NCI-H82 treated with DMSO at 0.1 percent for 48 hours (cell line): ENCODE measurements at regions not wholly inside any gene's neighbourhood (a gene's known extent, or its start where the extent isn't known, plus 50 kb on each side); places are given as distances from the start of the nearest gene placed in this dataset.

ENCODE experiments used
- DNase-seq: peaks from one replicate; lab custom pipeline; 2025; ENCODE audit not compliant: unreplicated experiment; lab: John Stamatoyannopoulos, UW

DNA sequence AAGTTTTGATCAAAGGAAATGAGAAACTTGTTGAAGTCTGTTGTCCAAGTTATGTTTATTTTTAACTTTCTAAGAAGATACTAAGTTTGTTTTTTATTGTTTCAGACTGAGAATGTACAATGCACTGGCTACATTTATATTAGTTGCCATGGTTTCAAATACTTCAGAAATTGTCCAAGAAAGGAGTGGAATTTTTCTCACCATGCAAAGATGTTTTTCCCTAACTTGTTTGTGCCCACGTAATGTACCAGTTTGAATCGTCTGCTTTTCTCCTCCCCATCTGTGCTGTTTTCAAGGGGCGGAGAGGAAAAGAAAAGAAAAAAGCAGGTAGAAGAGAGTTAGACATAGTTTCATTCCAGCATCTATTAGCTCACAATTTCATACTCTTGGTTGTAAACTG lies 407.0 kb downstream of the KCTD16 start:
- DNase-seq = no peak

DNA sequence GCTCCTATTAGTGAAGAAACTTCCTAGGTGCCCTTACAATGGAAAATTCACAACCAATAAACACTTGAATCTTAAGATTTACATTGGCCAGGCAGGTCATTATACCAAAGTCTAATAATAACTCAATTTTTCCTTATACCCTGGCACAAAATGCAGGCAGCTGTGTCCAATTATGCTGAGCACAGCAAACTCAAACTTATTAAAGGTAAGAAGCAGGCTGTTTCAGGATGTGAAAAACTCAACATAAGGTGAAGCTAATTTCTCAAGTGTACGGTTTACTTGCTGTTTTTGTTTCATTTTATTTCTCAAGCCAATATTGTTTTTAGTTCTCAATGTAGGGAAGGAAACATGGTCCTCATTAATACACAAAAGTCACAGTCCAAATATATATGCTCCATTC lies 405.1 kb downstream of the KCTD16 start:
- no peak for DNase-seq

- DNase-seq = no peak
Observed at GRCh38 chr5:144567421-144567780, 396.7 kb downstream of the KCTD16 start.

DNA sequence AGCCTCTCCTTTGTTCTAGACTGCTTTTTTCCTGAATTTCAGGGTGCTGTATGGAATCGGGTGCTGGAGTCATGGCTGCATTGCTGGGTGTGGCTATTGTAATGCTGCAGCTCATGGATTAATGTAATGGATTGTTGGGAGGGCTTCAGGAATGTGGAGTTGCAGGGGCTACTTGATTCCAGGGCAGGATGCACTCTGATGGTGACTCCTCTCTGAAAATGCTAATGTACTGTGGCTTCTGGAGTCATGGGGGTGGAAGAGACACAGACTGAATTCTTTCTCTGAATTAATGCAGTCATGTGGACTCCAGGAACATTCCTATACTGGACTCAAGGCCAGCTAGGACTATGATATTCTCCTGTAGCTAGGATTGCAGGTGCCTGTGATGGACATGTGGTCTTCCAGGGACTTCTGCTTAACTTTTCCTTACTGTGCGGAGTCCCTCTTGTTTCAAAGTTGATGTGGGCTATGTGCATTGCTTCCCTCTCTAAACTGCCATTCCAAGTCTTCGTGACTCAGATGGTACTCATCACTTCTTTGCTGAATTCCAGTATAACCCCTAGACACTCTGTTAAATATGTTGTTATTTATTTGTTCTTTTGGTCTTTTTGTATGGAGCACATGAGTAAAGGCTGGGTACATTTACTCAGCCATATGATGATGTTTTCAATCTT lies 396.2 kb downstream of the KCTD16 start:
- DNase-seq = no peak

DNA sequence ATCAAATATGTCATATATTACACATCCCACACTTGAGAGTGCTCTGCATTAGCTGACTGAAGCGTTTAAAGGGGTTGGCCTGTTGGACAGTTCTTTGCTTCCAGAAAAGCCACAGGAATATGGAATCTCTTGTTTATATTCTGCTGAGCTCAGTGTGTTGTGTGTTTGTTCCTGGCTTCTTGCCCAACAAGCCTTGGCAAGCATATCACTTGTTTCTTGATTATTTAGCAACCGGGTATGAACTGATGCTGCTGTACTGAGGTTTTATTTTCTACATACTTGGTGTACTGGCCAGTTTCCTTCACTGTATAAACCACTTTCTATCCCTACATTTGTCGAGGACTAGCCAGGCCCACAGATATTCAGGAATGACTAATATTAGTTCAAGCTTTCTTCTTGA lies 378.9 kb downstream of the KCTD16 start:
- DNase-seq = no peak

GRCh38 chr5:144548936-144549335 lies 378.3 kb downstream of the KCTD16 start:
- no peak for DNase-seq

GRCh38 chr5:144547098-144547499 lies 376.4 kb downstream of the KCTD16 start:
- DNase-seq = no peak

DNA sequence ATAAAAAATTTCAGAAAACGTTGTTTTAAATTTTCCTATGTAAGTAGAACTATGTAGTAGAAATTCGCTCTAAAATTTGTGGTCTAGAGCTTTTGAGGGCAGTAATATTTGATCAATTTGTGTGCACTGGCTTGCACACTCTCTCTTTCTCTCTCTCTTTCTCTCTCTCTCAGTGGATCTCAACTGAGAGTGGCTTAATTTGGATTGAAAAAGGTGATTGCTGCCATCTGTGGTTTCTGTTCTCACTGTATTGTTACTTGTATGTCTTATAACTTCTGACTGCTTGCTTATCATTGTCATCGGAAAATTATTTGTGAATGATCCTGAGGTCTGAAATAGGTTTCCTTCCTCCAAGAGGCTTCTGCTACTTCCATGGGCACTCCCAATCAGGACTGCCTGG lies 368.2 kb downstream of the KCTD16 start:
- no peak for DNase-seq
